ENCODE measurements at regions not wholly inside any gene's neighbourhood (a gene's known extent, or its start where the extent isn't known, plus 50 kb on each side); places are given as distances from the start of the nearest gene placed in this dataset.

DNA sequence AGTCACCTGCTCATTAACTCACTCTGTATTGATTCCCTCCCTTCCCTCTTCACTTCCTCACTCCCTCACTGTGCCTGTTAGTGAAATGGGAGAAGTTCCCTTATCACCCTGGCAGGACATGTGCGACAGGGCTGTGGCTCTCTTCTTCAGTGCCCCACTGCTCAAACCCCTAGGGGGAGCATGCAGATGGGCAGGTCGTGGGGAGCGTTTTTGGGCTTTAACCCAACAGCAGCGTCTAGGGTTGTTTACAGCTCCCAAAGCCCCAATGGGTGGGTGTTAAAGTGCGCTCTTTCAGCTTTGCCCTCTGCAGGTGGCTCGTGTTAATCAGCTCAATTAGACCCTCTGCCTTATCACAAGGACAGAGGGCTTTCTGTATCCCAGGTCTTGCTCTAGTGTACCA is 447.8 kb upstream of the PROK2 start:
- POLR2A ChIA-PET, result no interaction called here
- no peak overlapping the region for H3K27ac Mint-ChIP-seq
- peaks cover 9% of the 10 kb centered on the region for H3K27me3 Mint-ChIP-seq
- H3K36me3 Mint-ChIP-seq (ENCODE audit: low read depth), result no peaks in the 10 kb centered on the region
- ATAC-seq, result no peak
- H3K4me1 Mint-ChIP-seq, result peaks cover 2% of the 10 kb centered on the region
- intact Hi-C loops (cut with DNase I, micrococcal nuclease), result no loop called here
- H3K9me3 Mint-ChIP-seq (ENCODE audit: low read depth), result no peaks in the 10 kb centered on the region
- CTCF ChIA-PET, result no interaction called here
- no peak overlapping the region for H3K4me3 Mint-ChIP-seq
- DNase-seq, result no peak

DNA sequence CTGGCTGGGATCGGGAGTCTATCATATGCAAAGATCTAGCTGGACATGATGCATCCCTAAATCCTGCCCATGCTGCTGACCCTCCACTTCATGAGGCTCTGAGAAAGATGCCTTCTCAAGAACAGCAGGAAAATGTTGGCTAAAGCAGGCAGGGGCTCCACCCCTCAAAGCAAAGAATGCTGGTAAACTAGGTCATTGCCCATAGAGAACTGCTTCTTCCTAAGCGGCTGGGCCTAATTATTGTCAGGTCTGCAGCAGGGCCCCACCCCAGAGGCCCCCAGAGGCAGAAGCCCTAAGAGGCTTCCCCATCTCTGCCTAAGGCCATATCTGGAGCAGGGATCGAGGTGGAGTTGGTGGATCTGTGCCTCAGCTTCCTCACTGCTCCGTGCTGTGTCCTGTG is 447.4 kb upstream of the PROK2 start:
- CTCF ChIA-PET, result no interaction called here
- peaks cover 9% of the 10 kb centered on the region for H3K27me3 Mint-ChIP-seq
- H3K4me1 Mint-ChIP-seq, result peaks cover 6% of the 10 kb centered on the region
- no peaks in the 10 kb centered on the region for H3K9me3 Mint-ChIP-seq (ENCODE audit: low read depth)
- ATAC-seq (no peak), DNase-seq (no peak)
- no peak overlapping the region for H3K4me3 Mint-ChIP-seq
- POLR2A ChIA-PET, result no interaction called here
- H3K36me3 Mint-ChIP-seq (ENCODE audit: low read depth), result no peaks in the 10 kb centered on the region
- no peak overlapping the region for H3K27ac Mint-ChIP-seq
- intact Hi-C loops (cut with DNase I, micrococcal nuclease), result no loop called here

DNA sequence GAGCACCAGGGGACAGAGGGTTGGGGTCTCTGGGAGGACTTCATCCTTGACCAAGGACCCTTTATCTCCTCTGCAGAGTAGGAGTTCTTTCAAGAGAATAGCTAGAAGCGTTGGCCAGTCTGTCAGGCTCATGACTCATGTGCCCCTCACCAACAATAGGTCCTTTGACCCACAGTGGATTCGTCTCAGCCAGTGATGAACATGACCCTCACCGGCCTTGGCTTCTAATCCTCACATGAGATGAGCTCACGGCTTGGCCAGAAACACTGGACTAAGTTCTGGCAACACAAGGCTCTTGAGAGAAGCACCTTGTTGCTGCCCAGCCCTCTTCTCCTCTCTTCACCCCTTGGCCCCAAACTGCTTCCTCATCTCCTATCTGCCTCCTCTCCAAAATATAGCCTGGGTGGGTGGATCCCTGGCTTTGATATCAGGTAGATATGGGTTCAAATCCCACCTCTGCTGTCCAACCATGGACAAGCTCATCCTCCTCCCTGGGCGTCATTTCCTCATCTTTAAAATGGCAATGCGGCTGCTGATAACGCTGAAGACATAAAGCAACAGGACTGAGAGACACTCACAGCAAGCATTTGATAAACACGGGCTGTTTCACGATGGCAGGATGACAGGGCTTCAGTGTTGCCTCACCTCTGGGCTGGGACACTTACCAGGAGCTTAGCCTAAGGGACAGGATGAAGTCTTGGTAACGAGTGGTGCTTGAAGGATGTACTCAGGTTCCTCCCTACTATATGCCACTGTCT is 446.7 kb upstream of the PROK2 start:
- H3K4me3 Mint-ChIP-seq, result no peak overlapping the region
- intact Hi-C loops (cut with DNase I, micrococcal nuclease), result no loop called here
- H3K27ac Mint-ChIP-seq, result no peak overlapping the region
- peaks cover 1% of the 10 kb centered on the region for H3K9me3 Mint-ChIP-seq (ENCODE audit: low read depth)
- peaks cover 7% of the 10 kb centered on the region for H3K4me1 Mint-ChIP-seq
- no peak for DNase-seq
- ChIA-PET CTCF (no interaction called here), POLR2A (no interaction called here)
- ATAC-seq, result no peak
- no peaks in the 10 kb centered on the region for H3K36me3 Mint-ChIP-seq (ENCODE audit: low read depth)
- peaks cover 7% of the 10 kb centered on the region for H3K27me3 Mint-ChIP-seq

DNA sequence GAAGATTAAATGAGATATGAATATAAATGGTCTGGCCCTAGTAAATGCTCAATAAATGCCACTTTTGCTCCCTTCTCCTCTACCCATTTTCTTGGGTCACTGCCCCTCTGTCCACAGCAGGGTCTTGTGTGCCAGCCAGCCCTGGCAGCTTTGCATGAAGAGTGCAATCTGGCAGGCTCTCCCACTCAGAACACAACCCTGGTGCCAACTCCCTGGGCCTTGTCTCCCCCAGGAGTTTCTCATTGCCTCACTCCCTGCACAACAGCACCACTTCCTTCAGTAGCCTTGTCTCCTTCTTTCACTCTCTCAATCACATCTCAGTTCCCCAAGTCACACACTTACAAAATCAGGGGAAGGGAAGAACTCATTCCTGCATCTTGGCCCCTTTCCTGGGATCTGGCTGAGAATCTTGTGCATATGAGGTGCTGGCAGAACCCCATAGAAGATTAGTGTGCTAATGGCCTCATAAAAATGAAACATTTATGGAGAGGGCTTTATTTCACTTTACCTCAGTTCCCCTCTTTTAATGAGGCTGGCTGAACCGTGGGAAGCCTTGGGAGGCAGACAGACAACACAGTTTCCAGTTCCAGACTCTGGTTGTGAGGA is 445.9 kb upstream of the PROK2 start:
- intact Hi-C loops (cut with DNase I, micrococcal nuclease), result no loop called here

DNA sequence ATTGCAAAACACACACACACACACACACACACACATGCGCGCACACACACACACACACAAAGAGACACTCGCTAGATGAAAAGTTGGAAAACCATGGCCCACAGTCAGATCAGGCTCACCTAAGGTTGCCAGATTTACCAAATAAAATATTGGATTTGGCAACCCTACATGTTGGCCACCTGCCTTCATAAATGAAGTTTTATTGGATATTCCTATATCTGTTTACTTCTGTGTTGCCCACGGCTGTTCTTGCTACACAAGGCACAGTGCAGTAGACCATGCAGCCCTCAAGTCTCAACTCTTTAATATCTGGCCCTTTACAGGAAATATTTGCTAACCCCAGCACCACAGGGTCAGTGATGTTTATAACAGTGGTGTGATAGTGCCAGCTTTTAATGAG is 445.0 kb upstream of the PROK2 start:
- ChIA-PET CTCF (no interaction called here), POLR2A (no interaction called here)
- H3K36me3 Mint-ChIP-seq (ENCODE audit: low read depth), result peaks cover 10% of the 10 kb centered on the region
- peaks cover 15% of the 10 kb centered on the region for H3K9me3 Mint-ChIP-seq (ENCODE audit: low read depth)
- H3K27me3 Mint-ChIP-seq, result peaks cover 6% of the 10 kb centered on the region
- H3K4me3 Mint-ChIP-seq, result no peak overlapping the region
- H3K4me1 Mint-ChIP-seq, result peaks cover 7% of the 10 kb centered on the region
- no peak for ATAC-seq
- no peak for DNase-seq
- intact Hi-C loops (cut with DNase I, micrococcal nuclease), result no loop called here
- H3K27ac Mint-ChIP-seq, result no peak overlapping the region

More for the DNA sequence above, 445.9 kb upstream of the PROK2 start:
- H3K4me3 Mint-ChIP-seq, result no peak overlapping the region
- ChIA-PET POLR2A (no interaction called here), CTCF (no interaction called here)
- peaks cover 2% of the 10 kb centered on the region for H3K36me3 Mint-ChIP-seq (ENCODE audit: low read depth)
- peaks cover 7% of the 10 kb centered on the region for H3K9me3 Mint-ChIP-seq (ENCODE audit: low read depth)
- peaks cover 6% of the 10 kb centered on the region for H3K27me3 Mint-ChIP-seq
- no peak for DNase-seq
- no peak overlapping the region for H3K27ac Mint-ChIP-seq
- peaks cover 7% of the 10 kb centered on the region for H3K4me1 Mint-ChIP-seq
- no peak for ATAC-seq

DNA sequence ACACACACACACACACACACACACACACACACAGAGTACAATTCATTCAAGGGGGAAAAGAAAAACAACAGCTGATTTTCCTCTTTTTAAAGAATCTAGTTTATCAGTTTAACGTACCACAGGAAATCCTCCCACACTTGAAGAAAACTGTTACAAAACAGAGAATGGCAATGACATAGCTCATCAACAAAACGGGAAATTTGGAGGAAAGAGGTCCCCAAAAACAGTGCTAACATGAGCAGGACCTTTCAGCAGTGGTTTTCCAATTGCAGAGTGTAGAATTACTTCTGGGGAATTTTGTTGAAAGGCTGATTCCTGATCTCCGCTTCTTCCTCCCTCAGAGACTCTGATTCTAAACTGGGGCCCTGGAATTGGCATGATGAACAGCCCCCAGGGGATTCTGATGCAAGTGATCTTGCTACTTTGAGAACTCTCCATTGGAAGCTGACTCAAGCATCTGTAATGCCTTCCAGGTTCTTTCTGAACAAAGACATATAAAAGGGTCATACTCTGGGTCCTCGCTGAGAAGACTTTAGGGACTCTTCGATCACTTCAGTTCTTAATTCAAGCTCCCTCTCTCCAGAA is 442.6 kb upstream of the PROK2 start:
- ChIA-PET POLR2A (no interaction called here), CTCF (interaction anchor here (0.8 to 1.8 kb wide), 2 partner anchors 42 to 399 kb away, joined by 4 to 5 read pairs; no protein-coding TSS in a partner anchor)
- DNase-seq (no peak), ATAC-seq (no peak)
- Mint-ChIP-seq H3K27ac (no peak overlapping the region), H3K4me1 (peaks cover 7% of the 10 kb centered on the region), H3K27me3 (peaks cover 3% of the 10 kb centered on the region), H3K9me3 (ENCODE audit: low read depth) (peaks cover 30% of the 10 kb centered on the region), H3K36me3 (ENCODE audit: low read depth) (peaks cover 10% of the 10 kb centered on the region), H3K4me3 (no peak overlapping the region)
- intact Hi-C loops (cut with DNase I, micrococcal nuclease), result no loop called here

DNA sequence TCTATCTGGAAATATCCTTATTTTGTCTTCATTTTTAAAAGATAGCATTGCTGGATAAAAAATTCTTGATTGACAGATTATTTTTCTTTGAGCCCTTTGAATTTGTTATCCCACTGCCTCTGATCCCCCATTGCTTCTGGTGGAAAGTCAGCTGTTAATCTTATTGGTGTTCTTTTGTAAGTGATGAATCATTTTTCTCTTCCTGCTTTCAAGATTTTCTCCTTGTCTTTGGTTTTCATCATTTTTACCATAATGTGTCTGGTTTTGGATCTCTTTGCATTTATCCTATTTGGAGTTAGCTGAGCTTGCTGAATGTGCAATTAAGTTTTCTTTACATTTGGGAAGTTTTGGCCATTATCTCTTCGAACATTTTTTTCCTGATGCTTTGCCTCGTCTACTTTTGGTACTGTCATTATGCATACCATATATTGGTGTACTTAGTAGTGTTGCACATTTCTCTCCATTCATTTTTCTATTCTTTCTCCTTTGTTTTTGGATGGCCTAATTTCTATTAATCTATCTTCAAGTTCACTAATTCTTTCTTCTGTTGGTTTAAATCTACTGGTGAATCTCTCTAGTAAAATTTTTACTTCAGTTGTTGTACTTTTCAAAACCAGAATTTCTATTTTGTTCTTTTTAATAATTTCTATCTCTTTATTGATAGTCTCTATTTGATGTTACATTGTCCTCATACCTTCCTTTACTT is 440.0 kb upstream of the PROK2 start:
- Mint-ChIP-seq H3K36me3 (ENCODE audit: low read depth) (peaks cover 10% of the 10 kb centered on the region), H3K4me1 (peaks cover 7% of the 10 kb centered on the region), H3K4me3 (no peak overlapping the region), H3K9me3 (ENCODE audit: low read depth) (peaks cover 30% of the 10 kb centered on the region), H3K27ac (no peak overlapping the region), H3K27me3 (peaks cover 3% of the 10 kb centered on the region)
- CTCF ChIA-PET, result no interaction called here
- intact Hi-C loops (cut with DNase I, micrococcal nuclease), result no loop called here
- ATAC-seq, result no peak
- POLR2A ChIA-PET, result interaction anchor here (0.6 kb wide), 1 partner anchor 508 kb away, joined by 3 read pairs; no protein-coding TSS in a partner anchor
- no peak for DNase-seq

DNA sequence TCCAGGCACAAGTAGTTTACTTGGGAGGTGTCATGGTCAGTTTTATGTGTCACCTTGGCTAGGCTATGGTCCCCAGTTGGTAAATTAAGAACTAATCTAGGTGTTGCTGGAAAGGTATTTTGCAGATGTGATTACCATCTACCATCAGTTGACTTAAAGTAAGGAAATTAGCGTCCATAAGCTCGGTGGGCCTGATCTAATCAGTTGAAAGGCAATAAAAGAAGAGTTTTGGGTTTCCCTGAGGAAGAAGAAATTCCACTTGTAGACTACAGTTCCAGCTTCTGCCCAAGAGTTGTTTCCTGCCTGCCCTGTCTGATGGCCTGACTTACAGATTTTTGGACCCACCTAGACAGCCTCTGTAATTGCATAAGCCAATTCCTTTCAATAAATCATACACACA is 438.7 kb upstream of the PROK2 start:
- DNase-seq, result no peak
- H3K36me3 Mint-ChIP-seq (ENCODE audit: low read depth), result peaks cover 10% of the 10 kb centered on the region
- H3K9me3 Mint-ChIP-seq (ENCODE audit: low read depth), result peaks cover 30% of the 10 kb centered on the region
- no peak overlapping the region for H3K27ac Mint-ChIP-seq
- H3K4me3 Mint-ChIP-seq, result no peak overlapping the region
- ChIA-PET CTCF (interaction anchor here (0.6 kb wide), 1 partner anchor 535 kb away, joined by 3 read pairs; no protein-coding TSS in a partner anchor), POLR2A (no interaction called here)
- ATAC-seq, result no peak
- H3K27me3 Mint-ChIP-seq, result no peaks in the 10 kb centered on the region
- intact Hi-C loops (cut with DNase I, micrococcal nuclease), result no loop called here
- H3K4me1 Mint-ChIP-seq, result peaks cover 7% of the 10 kb centered on the region

DNA sequence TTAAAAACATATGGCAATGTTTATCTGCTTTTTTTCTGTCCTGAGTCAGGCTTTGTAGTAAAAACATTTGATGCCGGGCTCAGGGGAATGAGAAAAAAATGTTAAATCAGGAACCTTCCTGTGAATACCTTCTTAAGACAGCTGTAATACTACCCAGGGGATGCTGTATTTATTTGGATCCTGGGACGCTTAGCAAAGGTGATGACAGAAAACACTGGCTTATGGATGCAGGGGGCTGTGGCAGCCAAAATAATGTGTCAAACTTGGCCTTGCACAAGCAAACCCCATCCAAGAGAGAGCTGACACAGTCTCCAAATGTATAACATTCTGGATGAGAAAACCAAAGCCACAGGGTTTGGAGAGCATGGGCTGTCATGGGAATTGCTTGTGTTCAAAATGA is 438.2 kb upstream of the PROK2 start:
- peaks cover 30% of the 10 kb centered on the region for H3K9me3 Mint-ChIP-seq (ENCODE audit: low read depth)
- POLR2A ChIA-PET, result no interaction called here
- no peak overlapping the region for H3K27ac Mint-ChIP-seq

DNA sequence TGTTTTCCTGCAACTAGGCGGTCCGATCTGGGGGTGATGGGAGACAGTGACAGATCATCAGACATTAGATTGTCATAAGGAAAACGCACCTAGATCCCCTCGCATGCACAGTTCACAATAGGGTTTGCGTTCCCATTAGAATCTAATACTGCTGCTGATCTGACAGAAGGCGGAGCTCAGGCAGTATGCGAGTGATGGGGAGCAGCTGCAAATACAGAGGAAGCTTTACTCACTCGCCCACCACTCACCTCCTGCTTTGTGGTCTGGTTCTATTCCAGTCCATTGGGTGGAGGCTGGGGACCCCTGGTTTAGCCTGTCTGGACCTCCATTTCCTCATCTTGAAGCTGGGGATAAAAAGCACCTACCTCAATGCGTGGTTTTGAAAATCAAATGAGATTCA is 437.5 kb upstream of the PROK2 start:
- CTCF ChIA-PET, result interaction anchor here (0.5 kb wide), 1 partner anchor 94 kb away, joined by 3 read pairs; no protein-coding TSS in a partner anchor

More for the DNA sequence above, 438.2 kb upstream of the PROK2 start:
- no peak overlapping the region for H3K4me3 Mint-ChIP-seq
- no peak for ATAC-seq
- CTCF ChIA-PET, result interaction anchor here (0.5 kb wide), 1 partner anchor 93 kb away, joined by 3 read pairs; no protein-coding TSS in a partner anchor
- H3K27me3 Mint-ChIP-seq, result no peaks in the 10 kb centered on the region
- peaks cover 7% of the 10 kb centered on the region for H3K4me1 Mint-ChIP-seq
- H3K36me3 Mint-ChIP-seq (ENCODE audit: low read depth), result peaks cover 10% of the 10 kb centered on the region
- intact Hi-C loops (cut with DNase I, micrococcal nuclease), result no loop called here
- DNase-seq, result no peak

DNA sequence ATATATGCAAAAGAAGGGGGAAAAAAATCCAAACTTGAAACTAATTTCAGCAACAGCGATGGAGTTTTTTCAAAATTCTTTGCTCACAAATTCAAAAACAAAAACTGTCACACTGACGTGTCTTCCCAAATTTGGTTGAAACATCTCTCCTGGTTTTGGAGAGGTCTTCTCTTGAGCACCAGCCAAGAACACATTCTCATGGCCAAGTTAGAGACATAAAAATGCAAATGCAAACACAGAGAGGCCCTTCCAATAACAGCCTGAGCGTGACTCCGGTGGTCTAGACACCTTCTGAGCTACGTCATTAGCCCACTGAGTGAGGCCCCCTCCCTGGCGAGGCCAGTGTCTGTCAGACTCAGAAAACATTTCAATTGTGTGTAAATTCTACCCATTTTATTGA is 436.0 kb upstream of the PROK2 start:
- H3K27ac Mint-ChIP-seq, result no peak overlapping the region
- no peak overlapping the region for H3K4me3 Mint-ChIP-seq
- no peak for ATAC-seq
- intact Hi-C loops (cut with DNase I, micrococcal nuclease), result no loop called here
- no peak for DNase-seq
- H3K36me3 Mint-ChIP-seq (ENCODE audit: low read depth), result peaks cover 9% of the 10 kb centered on the region
- peaks cover 24% of the 10 kb centered on the region for H3K9me3 Mint-ChIP-seq (ENCODE audit: low read depth)
- H3K27me3 Mint-ChIP-seq, result peaks cover 3% of the 10 kb centered on the region
- ChIA-PET CTCF (no interaction called here), POLR2A (no interaction called here)
- H3K4me1 Mint-ChIP-seq, result no peaks in the 10 kb centered on the region

More for the DNA sequence above, 437.5 kb upstream of the PROK2 start:
- POLR2A ChIA-PET, result no interaction called here
- intact Hi-C loops (cut with DNase I, micrococcal nuclease), result no loop called here
- Mint-ChIP-seq H3K27ac (no peak overlapping the region), H3K9me3 (ENCODE audit: low read depth) (peaks cover 30% of the 10 kb centered on the region), H3K27me3 (no peaks in the 10 kb centered on the region), H3K4me1 (peaks cover 2% of the 10 kb centered on the region), H3K36me3 (ENCODE audit: low read depth) (peaks cover 10% of the 10 kb centered on the region), H3K4me3 (no peak overlapping the region)
- ATAC-seq (no peak), DNase-seq (no peak)
